Stimulated activated naive CD8-positive, alpha-beta T cell treated with anti-CD3 and anti-CD28 coated beads, Interleukin-15, Interleukin-2, amounts not matched to agents 100 ng/mL and 50 ng/mL, for 24 hours (primary cell): ENCODE measurements at regions not wholly inside any gene's neighbourhood (a gene's known extent, or its start where the extent isn't known, plus 50 kb on each side); places are given as distances from the start of the nearest gene placed in this dataset.

ENCODE experiments used
- H3K27ac Mint-ChIP-seq: one replicate; pipeline ENCODE4 v1.8.0; 2021; ENCODE audit warnings: mild to moderate bottlenecking, mixed read lengths
- H3K27me3 Mint-ChIP-seq: one replicate; pipeline ENCODE4 v1.8.0; 2021; ENCODE audit warnings: mixed read lengths
- H3K36me3 Mint-ChIP-seq: one replicate; pipeline ENCODE4 v1.8.0; 2021; ENCODE audit warnings: low read depth, mixed read lengths
- H3K4me1 Mint-ChIP-seq: one replicate; pipeline ENCODE4 v1.8.0; 2021; ENCODE audit warnings: low read depth, mixed read lengths
- H3K4me3 Mint-ChIP-seq: one replicate; pipeline ENCODE4 v1.8.0; 2021; ENCODE audit warnings: mild to moderate bottlenecking, mixed read lengths
- H3K9me3 Mint-ChIP-seq: one replicate; pipeline ENCODE4 v1.8.0; 2021; ENCODE audit warnings: mixed read lengths

- Mint-ChIP-seq H3K4me1 (no peaks in the 10 kb centered on the region), H3K27ac (no peak overlapping the region), H3K9me3 (no peaks in the 10 kb centered on the region), H3K4me3 (no peak overlapping the region), H3K27me3 (peaks cover 7% of the 10 kb centered on the region), H3K36me3 (no peaks in the 10 kb centered on the region)
Measured at GRCh38 chr9:75410405-75410804, 322.1 kb downstream of the OSTF1 start.

GRCh38 chr9:75414371-75415160 is 326.3 kb downstream of the OSTF1 start:
- no peaks in the 10 kb centered on the region for H3K9me3 Mint-ChIP-seq
- peaks cover 7% of the 10 kb centered on the region for H3K27me3 Mint-ChIP-seq
- H3K36me3 Mint-ChIP-seq: no peaks in the 10 kb centered on the region
- H3K27ac Mint-ChIP-seq: no peak overlapping the region
- no peaks in the 10 kb centered on the region for H3K4me1 Mint-ChIP-seq
- H3K4me3 Mint-ChIP-seq: no peak overlapping the region

- H3K36me3 Mint-ChIP-seq: no peaks in the 10 kb centered on the region
- no peaks in the 10 kb centered on the region for H3K9me3 Mint-ChIP-seq
- no peak overlapping the region for H3K4me3 Mint-ChIP-seq
- no peaks in the 10 kb centered on the region for H3K27me3 Mint-ChIP-seq
- no peak overlapping the region for H3K27ac Mint-ChIP-seq
- H3K4me1 Mint-ChIP-seq: no peaks in the 10 kb centered on the region
Measured at GRCh38 chr9:75417471-75417870, 329.2 kb downstream of the OSTF1 start.

- Mint-ChIP-seq H3K27ac (no peak overlapping the region), H3K9me3 (no peaks in the 10 kb centered on the region), H3K27me3 (no peaks in the 10 kb centered on the region), H3K4me3 (no peak overlapping the region), H3K36me3 (no peaks in the 10 kb centered on the region), H3K4me1 (no peaks in the 10 kb centered on the region)
Measured at GRCh38 chr9:75418518-75418917, 330.2 kb downstream of the OSTF1 start.

- H3K27ac Mint-ChIP-seq: no peak overlapping the region
- H3K36me3 Mint-ChIP-seq: no peaks in the 10 kb centered on the region
- H3K9me3 Mint-ChIP-seq: no peaks in the 10 kb centered on the region
- no peaks in the 10 kb centered on the region for H3K4me1 Mint-ChIP-seq
- no peaks in the 10 kb centered on the region for H3K27me3 Mint-ChIP-seq
- H3K4me3 Mint-ChIP-seq: no peak overlapping the region
Measured at GRCh38 chr9:75422944-75423522, 334.7 kb downstream of the OSTF1 start.

- H3K27ac Mint-ChIP-seq: no peak overlapping the region
- H3K4me1 Mint-ChIP-seq: no peaks in the 10 kb centered on the region
- peaks cover 10% of the 10 kb centered on the region for H3K27me3 Mint-ChIP-seq
- H3K4me3 Mint-ChIP-seq: no peak overlapping the region
- H3K36me3 Mint-ChIP-seq: no peaks in the 10 kb centered on the region
- no peaks in the 10 kb centered on the region for H3K9me3 Mint-ChIP-seq
Measured at GRCh38 chr9:75429531-75430475, 341.5 kb downstream of the OSTF1 start.

- H3K27me3 Mint-ChIP-seq: peaks cover 10% of the 10 kb centered on the region
- H3K4me3 Mint-ChIP-seq: no peak overlapping the region
- H3K4me1 Mint-ChIP-seq: no peaks in the 10 kb centered on the region
- no peak overlapping the region for H3K27ac Mint-ChIP-seq
- no peaks in the 10 kb centered on the region for H3K36me3 Mint-ChIP-seq
- H3K9me3 Mint-ChIP-seq: no peaks in the 10 kb centered on the region
Measured at GRCh38 chr9:75431375-75431774, 343.1 kb downstream of the OSTF1 start.

GRCh38 chr9:75432386-75432785 is 344.1 kb downstream of the OSTF1 start:
- H3K27me3 Mint-ChIP-seq: peaks cover 10% of the 10 kb centered on the region
- no peaks in the 10 kb centered on the region for H3K36me3 Mint-ChIP-seq
- H3K4me3 Mint-ChIP-seq: no peak overlapping the region
- no peak overlapping the region for H3K27ac Mint-ChIP-seq
- no peaks in the 10 kb centered on the region for H3K4me1 Mint-ChIP-seq
- H3K9me3 Mint-ChIP-seq: no peaks in the 10 kb centered on the region

GRCh38 chr9:75432888-75433287 is 344.6 kb downstream of the OSTF1 start:
- Mint-ChIP-seq H3K9me3 (no peaks in the 10 kb centered on the region), H3K36me3 (no peaks in the 10 kb centered on the region), H3K27me3 (peaks cover 10% of the 10 kb centered on the region), H3K4me1 (no peaks in the 10 kb centered on the region), H3K27ac (no peak overlapping the region), H3K4me3 (no peak overlapping the region)

- Mint-ChIP-seq H3K4me1 (no peaks in the 10 kb centered on the region), H3K27me3 (peaks cover 9% of the 10 kb centered on the region), H3K9me3 (no peaks in the 10 kb centered on the region), H3K27ac (no peak overlapping the region), H3K36me3 (no peaks in the 10 kb centered on the region), H3K4me3 (no peak overlapping the region)
Measured at GRCh38 chr9:75438716-75439115, 350.4 kb downstream of the OSTF1 start.

GRCh38 chr9:75440914-75441313 is 352.6 kb downstream of the OSTF1 start:
- no peaks in the 10 kb centered on the region for H3K36me3 Mint-ChIP-seq
- H3K4me1 Mint-ChIP-seq: no peaks in the 10 kb centered on the region
- H3K9me3 Mint-ChIP-seq: no peaks in the 10 kb centered on the region
- H3K27me3 Mint-ChIP-seq: peaks cover 4% of the 10 kb centered on the region
- H3K4me3 Mint-ChIP-seq: no peak overlapping the region
- no peak overlapping the region for H3K27ac Mint-ChIP-seq

GRCh38 chr9:75445144-75445543 is 356.8 kb downstream of the OSTF1 start:
- Mint-ChIP-seq H3K27me3 (no peaks in the 10 kb centered on the region), H3K4me1 (no peaks in the 10 kb centered on the region), H3K9me3 (no peaks in the 10 kb centered on the region), H3K36me3 (no peaks in the 10 kb centered on the region), H3K27ac (no peak overlapping the region), H3K4me3 (no peak overlapping the region)

GRCh38 chr9:75447281-75447680 is 359.0 kb downstream of the OSTF1 start:
- Mint-ChIP-seq H3K27me3 (no peaks in the 10 kb centered on the region), H3K4me3 (no peak overlapping the region), H3K27ac (no peak overlapping the region), H3K4me1 (no peaks in the 10 kb centered on the region), H3K36me3 (no peaks in the 10 kb centered on the region), H3K9me3 (no peaks in the 10 kb centered on the region)

- H3K9me3 Mint-ChIP-seq: no peaks in the 10 kb centered on the region
- H3K27me3 Mint-ChIP-seq: no peaks in the 10 kb centered on the region
- H3K36me3 Mint-ChIP-seq: no peaks in the 10 kb centered on the region
- H3K4me3 Mint-ChIP-seq: no peak overlapping the region
- no peak overlapping the region for H3K27ac Mint-ChIP-seq
- H3K4me1 Mint-ChIP-seq: no peaks in the 10 kb centered on the region
Measured at GRCh38 chr9:75448281-75448680, 360.0 kb downstream of the OSTF1 start.

- no peak overlapping the region for H3K27ac Mint-ChIP-seq
- H3K9me3 Mint-ChIP-seq: no peaks in the 10 kb centered on the region
- no peaks in the 10 kb centered on the region for H3K27me3 Mint-ChIP-seq
- H3K4me3 Mint-ChIP-seq: no peak overlapping the region
- no peaks in the 10 kb centered on the region for H3K36me3 Mint-ChIP-seq
- no peaks in the 10 kb centered on the region for H3K4me1 Mint-ChIP-seq
Measured at GRCh38 chr9:75448955-75449354, 360.6 kb downstream of the OSTF1 start.
